BLaER1 treated with 17β-estradiol and CSF1 and Interleukin-3, amounts not matched to agents 10 nM and 100 nM (cell line): ENCODE measurements at regions not wholly inside any gene's neighbourhood (a gene's known extent, or its start where the extent isn't known, plus 50 kb on each side); places are given as distances from the start of the nearest gene placed in this dataset.

Experiments used
- H3K27ac ChIP-seq, 11 experiments: shearing (Covaris generic); formaldehyde crosslinking; 2 replicates each; pipeline ENCODE4 v1.8.1; 2022
- H3K27me3 ChIP-seq, 11 experiments: shearing (Covaris generic); formaldehyde crosslinking; 2 replicates each; pipeline ENCODE4 v1.8.1; 2022
- H3K36me3 ChIP-seq, 11 experiments: shearing (Covaris generic); formaldehyde crosslinking; 2 replicates each; pipeline ENCODE4 v1.8.1; 2022
- H3K4me1 ChIP-seq, 10 experiments: shearing (Covaris generic); formaldehyde crosslinking; 2 replicates each; pipeline ENCODE4 v1.8.1; 2022
- H3K4me2 ChIP-seq, 11 experiments: shearing (Covaris generic); formaldehyde crosslinking; 2 replicates each; pipeline ENCODE4 v1.8.1; 2022
- H3K4me3 ChIP-seq, 10 experiments: shearing (Covaris generic); formaldehyde crosslinking; 2 replicates each; pipeline ENCODE4 v1.8.1; 2022
- H3K9ac ChIP-seq, 11 experiments: shearing (Covaris generic); formaldehyde crosslinking; 2 replicates each; pipeline ENCODE4 v1.8.1; 2022
- H3K9me3 ChIP-seq, 11 experiments: shearing (Covaris generic); formaldehyde crosslinking; replicated peaks in 1 of 11; 2 replicates each; pipeline ENCODE4 v1.8.1; 2022
- H4K20me1 ChIP-seq, 11 experiments: shearing (Covaris generic); formaldehyde crosslinking; 2 replicates each; pipeline ENCODE4 v1.8.1; 2022
- Cebpa-rat ChIP-seq, 11 experiments: shearing (Covaris generic); IDR thresholded peaks; 2 replicates each; pipeline ENCODE4 v1.8.1; 2022

DNA sequence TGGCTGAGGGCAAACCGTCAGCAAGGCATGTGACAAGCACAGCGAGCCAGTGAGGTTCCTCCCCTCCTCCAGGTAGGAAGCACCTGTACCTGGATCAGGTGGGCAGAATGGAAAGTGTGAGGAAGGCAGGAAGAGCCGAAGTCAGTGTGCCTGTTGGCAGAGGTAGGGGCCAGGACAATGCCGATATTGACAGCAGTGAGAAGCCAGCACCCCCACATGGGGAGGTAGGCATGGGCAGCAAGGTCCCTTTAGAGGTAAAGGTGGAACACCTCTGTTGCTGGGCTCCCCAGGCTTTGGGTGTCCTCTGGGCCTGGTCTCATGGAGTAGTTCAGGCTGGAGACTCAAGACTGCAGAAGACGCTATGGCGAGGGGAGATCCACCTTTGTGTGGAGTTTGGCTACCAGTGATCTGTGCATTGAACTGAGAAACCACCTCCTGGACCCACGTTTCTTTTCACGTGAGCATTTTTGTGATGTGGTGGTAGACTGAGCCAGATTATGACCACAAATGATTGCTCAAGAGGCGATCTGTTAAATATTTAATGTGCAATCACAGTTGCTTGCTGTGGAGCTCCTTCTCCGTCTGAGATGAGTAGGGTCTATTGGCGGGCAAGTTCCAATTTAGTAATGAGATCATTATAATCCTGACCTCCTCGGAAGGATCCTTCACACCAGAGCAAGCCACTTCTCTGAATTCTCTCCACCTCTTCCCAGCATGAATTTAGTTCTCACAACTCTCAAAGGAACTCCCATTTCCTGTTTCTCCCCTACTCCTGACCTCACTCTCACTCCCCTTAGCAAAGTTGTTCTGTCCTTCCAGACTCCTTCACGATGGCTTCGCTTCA lies 174.8 kb downstream of the CDH26 start:
- Histone ChIP-seq H3K27ac (peak overlapping the region; percentile 21 to 83 (median 74); a peak in 19 of 22 replicates), H3K4me3 (0 out of 20 replicates have a peak overlapping the region, but pooled peaks of 1 of the 10 experiments have one; percentile 2), H3K36me3 (peaks cover 0 to 11% (median 0%) of the 10 kb centered on the region in 11 experiments; a peak in 4 of 22 replicates), H3K9ac (peak overlapping the region in 6 of 11 experiments; percentile 19 to 55 (median 50); a peak in 11 of 22 replicates), H4K20me1 (peaks cover 0 to 58% (median 0%) of the 10 kb centered on the region in 11 experiments; a peak in 8 of 22 replicates), H3K27me3 (no peaks in the 10 kb centered on the region), H3K9me3 (peaks cover 0 to 11% (median 0%) of the 10 kb centered on the region in 11 experiments; a peak in 5 of 22 replicates), H3K4me1 (peaks cover 52 to 82% (median 71%) of the 10 kb centered on the region in 10 experiments), H3K4me2 (peak overlapping the region; percentile 65 to 96 (median 88))
- peak in 5 of 11 experiments; percentile 28 to 77 (median 59); a peak in 4 of 22 replicates for TF ChIP-seq Cebpa-rat (IDR thresholded peaks at IDR 0.05)

DNA sequence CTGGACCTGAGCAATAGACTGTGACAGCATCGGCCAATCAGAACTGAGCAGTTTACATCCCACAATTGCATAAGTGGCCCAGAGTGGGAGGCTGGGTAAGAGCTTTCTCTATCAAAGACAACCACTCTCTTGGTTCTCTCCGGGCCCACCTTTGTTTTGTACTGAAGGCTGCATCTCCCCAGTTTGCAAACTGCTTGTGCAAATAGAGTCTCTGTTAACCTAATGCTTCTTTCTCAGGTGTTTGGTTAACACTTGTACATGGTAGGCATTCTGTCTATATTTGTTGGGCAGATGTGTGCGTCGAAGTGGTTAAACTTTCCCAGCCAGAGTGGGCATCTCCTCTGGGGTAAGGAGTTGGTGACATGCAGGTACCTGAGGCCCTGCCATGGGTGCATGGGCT lies 177.1 kb downstream of the CDH26 start:
- Histone ChIP-seq H3K27ac (0 out of 22 replicates have a peak overlapping the region, but pooled peaks of 1 of the 11 experiments have one; percentile 3), H3K4me2 (peak overlapping the region in 5 of 11 experiments; percentile 4 to 37 (median 32); a peak in 6 of 22 replicates), H3K9ac (no peak overlapping the region), H3K27me3 (no peaks in the 10 kb centered on the region), H4K20me1 (peaks cover 0 to 68% (median 0%) of the 10 kb centered on the region in 11 experiments; a peak in 8 of 22 replicates), H3K9me3 (peaks cover 0 to 11% (median 0%) of the 10 kb centered on the region in 11 experiments; a peak in 5 of 22 replicates), H3K4me3 (no peak overlapping the region), H3K4me1 (peaks cover 65 to 80% (median 72%) of the 10 kb centered on the region in 10 experiments), H3K36me3 (peaks cover 0 to 29% (median 3%) of the 10 kb centered on the region in 11 experiments; a peak in 7 of 22 replicates)
- TF ChIP-seq Cebpa-rat (IDR thresholded peaks at IDR 0.05): no peak

DNA sequence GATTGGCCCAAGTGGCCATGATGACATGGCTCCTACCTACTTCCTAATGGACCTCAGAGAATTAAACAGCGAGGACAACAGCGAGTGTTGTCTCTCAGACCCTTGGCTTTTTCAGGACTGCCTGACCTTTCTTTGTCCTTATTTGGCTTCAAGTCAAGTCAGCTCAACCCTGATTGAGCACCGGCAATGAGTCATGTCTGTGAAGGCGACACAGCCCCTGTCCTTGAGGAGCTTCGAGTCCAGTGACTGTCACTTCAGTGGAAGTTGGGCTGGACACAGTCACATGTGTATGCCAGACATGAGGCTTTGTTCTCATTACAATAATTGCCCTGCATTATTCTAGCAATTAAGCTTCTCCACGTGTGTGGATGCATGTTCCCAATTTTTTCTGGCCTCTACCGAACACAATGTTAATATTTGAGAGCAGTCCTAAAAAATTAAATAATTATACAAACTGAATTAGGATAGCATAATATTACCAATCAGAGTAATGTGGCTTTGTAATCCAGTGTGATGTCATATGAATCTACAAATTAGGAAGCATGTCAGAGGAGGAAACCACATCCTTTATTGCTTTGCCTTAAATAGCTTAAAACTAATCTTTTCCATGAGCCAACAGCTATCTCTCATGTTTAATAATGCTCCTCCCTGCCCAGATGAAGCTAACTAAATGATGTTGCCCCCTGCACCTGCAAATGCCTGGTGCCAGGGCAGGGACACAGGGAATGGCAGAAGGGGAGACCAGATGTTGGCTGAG lies 178.6 kb downstream of the CDH26 start:
- no peaks in the 10 kb centered on the region for H3K27me3 ChIP-seq
- TF ChIP-seq Cebpa-rat (IDR thresholded peaks at IDR 0.05): no peak
- peaks cover 0 to 61% (median 0%) of the 10 kb centered on the region in 11 experiments; a peak in 8 of 22 replicates for H4K20me1 ChIP-seq
- peaks cover 0 to 11% (median 0%) of the 10 kb centered on the region in 11 experiments; a peak in 5 of 22 replicates for H3K9me3 ChIP-seq
- peaks cover 0 to 37% (median 3%) of the 10 kb centered on the region in 11 experiments; a peak in 7 of 22 replicates for H3K36me3 ChIP-seq
- no peak overlapping the region for H3K4me3 ChIP-seq
- peak overlapping the region; percentile 59 to 85 (median 70) for H3K4me2 ChIP-seq
- H3K4me1 ChIP-seq: peaks cover 51 to 65% (median 58%) of the 10 kb centered on the region in 10 experiments
- H3K27ac ChIP-seq: peak overlapping the region in 5 of 11 experiments; percentile 15 to 33 (median 26); a peak in 6 of 22 replicates
- no peak overlapping the region for H3K9ac ChIP-seq

DNA sequence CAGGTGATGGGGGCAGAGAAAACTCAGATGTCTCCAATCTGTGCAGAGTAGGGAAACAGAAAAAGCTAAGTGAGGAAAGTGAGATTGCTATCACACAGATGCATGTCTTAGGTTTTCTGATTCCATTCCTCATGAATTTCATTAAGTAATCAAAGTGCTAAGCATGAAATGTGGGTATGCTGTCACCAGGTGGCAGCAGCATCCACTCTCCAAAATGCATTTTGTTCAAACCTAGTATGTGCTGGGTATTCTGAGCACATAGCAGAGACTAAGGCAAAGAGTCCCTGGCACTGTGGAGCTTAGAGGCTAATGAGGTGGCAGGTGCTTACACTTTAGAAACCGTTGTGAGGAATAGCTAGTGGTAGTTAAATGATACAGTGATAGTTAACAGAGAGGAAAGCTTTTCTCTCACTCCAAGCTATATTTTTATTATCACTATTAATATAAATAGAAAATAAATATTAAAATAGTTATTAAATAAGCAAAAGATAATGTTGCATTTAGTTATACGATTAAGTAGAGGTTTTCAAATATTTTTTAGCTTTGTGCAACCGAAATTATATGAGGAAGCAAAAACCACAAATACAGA lies 179.5 kb downstream of the CDH26 start:
- H3K27me3 ChIP-seq: no peaks in the 10 kb centered on the region
- H3K9ac ChIP-seq: 0 out of 22 replicates have a peak overlapping the region, but pooled peaks of 1 of the 11 experiments have one; percentile 58
- H3K4me1 ChIP-seq: peaks cover 42 to 55% (median 49%) of the 10 kb centered on the region in 10 experiments
- no peak overlapping the region for H3K4me3 ChIP-seq
- H3K27ac ChIP-seq: peak overlapping the region in 1 of 11 experiments; percentile 38; a peak in 1 of 22 replicates
- no peak for TF ChIP-seq Cebpa-rat (IDR thresholded peaks at IDR 0.05)
- H3K9me3 ChIP-seq: peaks cover 0 to 11% (median 0%) of the 10 kb centered on the region in 11 experiments; a peak in 5 of 22 replicates
- peaks cover 0 to 61% (median 0%) of the 10 kb centered on the region in 11 experiments; a peak in 8 of 22 replicates for H4K20me1 ChIP-seq
- H3K36me3 ChIP-seq: peaks cover 0 to 37% (median 3%) of the 10 kb centered on the region in 11 experiments; a peak in 7 of 22 replicates
- peak overlapping the region; percentile 59 to 85 (median 70) for H3K4me2 ChIP-seq

DNA sequence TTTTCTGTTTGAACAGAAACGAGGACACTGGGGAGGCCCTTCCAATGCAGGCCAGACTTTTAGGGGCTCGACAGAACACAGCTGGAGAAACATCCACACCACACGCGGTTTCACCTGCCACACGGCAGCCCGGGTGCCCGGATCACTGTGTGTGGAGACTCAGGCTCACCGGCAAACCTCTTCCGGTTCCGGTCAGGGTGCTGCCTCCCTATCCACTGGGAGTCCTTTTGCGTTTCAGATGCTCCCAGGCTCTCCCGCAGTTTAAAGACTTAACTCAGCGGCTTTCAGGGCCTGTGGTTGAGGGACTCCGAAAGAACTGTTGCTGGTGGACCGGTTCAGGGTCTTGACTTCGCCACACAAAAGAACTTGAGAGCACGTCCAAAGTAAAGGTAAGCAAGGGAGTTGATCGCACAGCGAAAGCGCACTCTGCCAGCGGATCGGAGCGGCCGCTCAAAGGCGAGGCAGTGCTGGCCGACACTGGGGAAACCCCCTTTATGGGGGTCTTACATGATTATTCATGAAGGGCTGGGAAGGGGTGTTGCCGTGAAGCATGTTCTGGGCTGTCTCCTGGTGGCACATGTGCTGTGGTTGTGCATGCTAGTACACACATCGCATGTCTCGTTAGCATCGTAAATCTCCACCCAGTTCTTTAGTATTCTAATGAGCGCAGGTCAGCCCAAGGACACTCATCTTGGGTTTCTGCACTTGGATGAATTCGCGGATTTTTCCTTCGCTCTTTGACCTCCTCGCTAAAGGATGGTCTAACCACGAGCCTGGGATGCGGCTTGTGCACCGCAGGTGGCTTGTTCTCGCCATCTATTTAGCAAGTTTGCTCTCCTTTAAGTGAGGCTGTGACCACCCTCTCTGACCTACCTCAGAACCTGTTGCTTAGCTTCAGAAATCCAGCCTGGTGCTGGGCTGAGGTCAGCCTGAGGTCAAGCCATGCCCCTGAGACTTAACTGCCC lies 180.3 kb downstream of the CDH26 start:
- Histone ChIP-seq H3K36me3 (peaks cover 0 to 37% (median 3%) of the 10 kb centered on the region in 11 experiments; a peak in 7 of 22 replicates), H3K9ac (0 out of 22 replicates have a peak overlapping the region, but pooled peaks of 1 of the 11 experiments have one; percentile 58), H4K20me1 (peaks cover 0 to 56% (median 0%) of the 10 kb centered on the region in 11 experiments; a peak in 8 of 22 replicates), H3K4me3 (no peak overlapping the region), H3K4me1 (peaks cover 37 to 48% (median 41%) of the 10 kb centered on the region in 10 experiments), H3K4me2 (peak overlapping the region in 10 of 11 experiments; percentile 16 to 73 (median 40); a peak in 15 of 22 replicates), H3K9me3 (peaks cover 0 to 11% (median 0%) of the 10 kb centered on the region in 11 experiments; a peak in 5 of 22 replicates), H3K27ac (peak overlapping the region in 3 of 11 experiments; percentile 18 to 54 (median 38); a peak in 3 of 22 replicates), H3K27me3 (no peaks in the 10 kb centered on the region)
- TF ChIP-seq Cebpa-rat (IDR thresholded peaks at IDR 0.05): no peak

DNA sequence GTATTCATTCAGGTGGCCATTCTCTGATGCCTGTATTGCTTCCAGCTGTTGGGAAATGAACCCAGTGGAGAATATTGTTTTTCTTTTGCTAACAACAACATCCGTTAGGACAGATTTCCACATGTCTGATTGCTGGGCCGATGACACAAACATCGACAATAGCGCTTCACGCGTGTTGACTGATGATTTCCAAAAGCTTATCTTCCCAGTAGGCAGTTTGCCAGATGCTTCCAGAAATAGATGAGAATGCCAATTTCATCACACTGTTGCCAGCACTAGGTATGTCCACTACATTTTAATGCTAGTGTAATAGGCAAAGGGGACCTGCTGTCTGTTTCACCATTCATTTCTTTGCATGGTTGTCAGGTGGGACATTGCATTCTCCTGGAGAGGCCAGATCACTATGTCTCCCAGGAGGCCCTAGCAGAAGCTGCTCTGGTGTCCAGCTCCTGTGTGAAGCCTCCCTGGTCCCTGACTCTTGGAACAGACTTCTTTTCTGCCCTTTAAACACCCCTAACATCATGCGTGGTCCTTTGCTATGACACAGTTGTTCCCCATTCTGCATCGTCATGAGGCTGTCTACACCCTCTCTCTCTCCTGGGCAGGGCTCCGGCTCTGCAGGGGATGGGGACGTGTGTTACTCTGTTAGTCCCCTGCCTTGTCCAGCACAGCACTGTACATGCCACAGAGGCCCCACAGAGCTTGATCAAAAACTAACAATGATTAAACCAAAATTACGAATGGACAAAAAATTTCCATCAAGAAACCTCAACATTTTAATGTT lies 181.6 kb downstream of the CDH26 start:
- no peak overlapping the region for H3K4me2 ChIP-seq
- H3K4me3 ChIP-seq: no peak overlapping the region
- peaks cover 0 to 11% (median 0%) of the 10 kb centered on the region in 11 experiments; a peak in 5 of 22 replicates for H3K9me3 ChIP-seq
- H3K27ac ChIP-seq: no peak overlapping the region
- H3K36me3 ChIP-seq: peaks cover 0 to 37% (median 3%) of the 10 kb centered on the region in 11 experiments; a peak in 7 of 22 replicates
- no peak overlapping the region for H3K9ac ChIP-seq
- no peaks in the 10 kb centered on the region for H3K27me3 ChIP-seq
- TF ChIP-seq Cebpa-rat (IDR thresholded peaks at IDR 0.05): no peak
- peaks cover 0 to 51% (median 0%) of the 10 kb centered on the region in 11 experiments; a peak in 8 of 22 replicates for H4K20me1 ChIP-seq
- H3K4me1 ChIP-seq: peaks cover 28 to 45% (median 38%) of the 10 kb centered on the region in 10 experiments
